GM20000 (cell line): ENCODE measurements at regions not wholly inside any gene's neighbourhood (a gene's known extent, or its start where the extent isn't known, plus 50 kb on each side); places are given as distances from the start of the nearest gene placed in this dataset.
A peak's percentile ranks its signal among the peaks of the same experiment; 100 is the strongest.
"Not testable (repeated sequence)": the region's sequence is repeated elsewhere in the genome, so short reads cannot be mapped to it uniquely, and the experiment has no call there.

Experiments used
- DNase-seq: peaks from one replicate; pipeline ENCODE4 v3.0.0; 2012; ENCODE audit warnings: low spot score
- CTCF ChIP-seq: IDR thresholded peaks from 2 replicates; pipeline ENCODE4 v1.5.1; 2012; ENCODE audit warnings: mild to moderate bottlenecking, control low read depth; ENCODE audit errors: extremely low read depth, missing control alignments

- DNase-seq = no peak
- TF ChIP-seq CTCF = no peak
Measured at GRCh38 chr6:140459209-140459608, 1084.8 kb upstream of the CITED2 start.

GRCh38 chr6:140446241-140446640 lies 1071.8 kb upstream of the CITED2 start:
- TF ChIP-seq CTCF = no peak

GRCh38 chr6:140445474-140446004 lies 1071.1 kb upstream of the CITED2 start:
- TF ChIP-seq CTCF = no peak
- DNase-seq = no peak

More at GRCh38 chr6:140446241-140446640, 1071.8 kb upstream of the CITED2 start:
- no peak for DNase-seq

- DNase-seq = not testable (repeated sequence)
Measured at GRCh38 chr6:140443112-140443511, 1068.7 kb upstream of the CITED2 start.

- no peak for DNase-seq
- TF ChIP-seq CTCF = peak; percentile 37
Measured at GRCh38 chr6:140441256-140441655, 1066.8 kb upstream of the CITED2 start.

GRCh38 chr6:140440223-140440835 lies 1065.9 kb upstream of the CITED2 start:
- TF ChIP-seq CTCF = no peak
- no peak for DNase-seq

GRCh38 chr6:140438346-140438735 lies 1063.9 kb upstream of the CITED2 start:
- TF ChIP-seq CTCF = no peak
- DNase-seq = no peak
